Neural crest cell (in vitro differentiated cells): ENCODE measurements at regions not wholly inside any gene's neighbourhood (a gene's known extent, or its start where the extent isn't known, plus 50 kb on each side); places are given as distances from the start of the nearest gene placed in this dataset.

Experiments
- DNase-seq: peaks from one replicate; pipeline ENCODE4 v3.0.0; 2021; ENCODE audit warnings: low read depth, mixed read lengths, low spot score
- H3K27ac Mint-ChIP-seq: one replicate; pipeline ENCODE4 v1.8.0; 2021; ENCODE audit warnings: mild to moderate bottlenecking, mixed read lengths; ENCODE audit not compliant: unreplicated experiment
- H3K27me3 Mint-ChIP-seq: 2 replicates; pipeline ENCODE4 v1.8.0; 2021; ENCODE audit warnings: low read depth, mild to moderate bottlenecking, mixed read lengths
- H3K36me3 Mint-ChIP-seq: 2 replicates; pipeline ENCODE4 v1.8.0; 2021; ENCODE audit warnings: low read depth, mild to moderate bottlenecking, mixed read lengths
- H3K4me1 Mint-ChIP-seq: 2 replicates; pipeline ENCODE4 v1.8.0; 2021; ENCODE audit warnings: mixed read lengths
- H3K4me3 Mint-ChIP-seq: one replicate; pipeline ENCODE4 v1.8.0; 2021; ENCODE audit warnings: mild to moderate bottlenecking, mixed read lengths
- H3K9me3 Mint-ChIP-seq: 2 replicates; pipeline ENCODE4 v1.8.0; 2021; ENCODE audit warnings: mixed read lengths
- TF ChIP-seq, protein P1 (sequence below): fragments of 200-600 bp; sonication (generic); conservative IDR thresholded peaks from 2 replicates; pipeline ENCODE4 v1.5.0; 2021; ENCODE audit warnings: antibody characterized with exemption, mild to moderate bottlenecking

GRCh38 chr3:194999491-194999890, 271.5 kb downstream of the XXYLT1 start:
- Mint-ChIP-seq H3K27me3 (no peaks in the 10 kb centered on the region), H3K4me1 (peaks cover 9% of the 10 kb centered on the region), H3K27ac (no peak overlapping the region), H3K36me3 (no peaks in the 10 kb centered on the region), H3K9me3 (no peaks in the 10 kb centered on the region), H3K4me3 (no peak overlapping the region)
- TF ChIP-seq, protein P1, sequence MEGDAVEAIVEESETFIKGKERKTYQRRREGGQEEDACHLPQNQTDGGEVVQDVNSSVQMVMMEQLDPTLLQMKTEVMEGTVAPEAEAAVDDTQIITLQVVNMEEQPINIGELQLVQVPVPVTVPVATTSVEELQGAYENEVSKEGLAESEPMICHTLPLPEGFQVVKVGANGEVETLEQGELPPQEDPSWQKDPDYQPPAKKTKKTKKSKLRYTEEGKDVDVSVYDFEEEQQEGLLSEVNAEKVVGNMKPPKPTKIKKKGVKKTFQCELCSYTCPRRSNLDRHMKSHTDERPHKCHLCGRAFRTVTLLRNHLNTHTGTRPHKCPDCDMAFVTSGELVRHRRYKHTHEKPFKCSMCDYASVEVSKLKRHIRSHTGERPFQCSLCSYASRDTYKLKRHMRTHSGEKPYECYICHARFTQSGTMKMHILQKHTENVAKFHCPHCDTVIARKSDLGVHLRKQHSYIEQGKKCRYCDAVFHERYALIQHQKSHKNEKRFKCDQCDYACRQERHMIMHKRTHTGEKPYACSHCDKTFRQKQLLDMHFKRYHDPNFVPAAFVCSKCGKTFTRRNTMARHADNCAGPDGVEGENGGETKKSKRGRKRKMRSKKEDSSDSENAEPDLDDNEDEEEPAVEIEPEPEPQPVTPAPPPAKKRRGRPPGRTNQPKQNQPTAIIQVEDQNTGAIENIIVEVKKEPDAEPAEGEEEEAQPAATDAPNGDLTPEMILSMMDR = no peak
- no peak for DNase-seq

DNA sequence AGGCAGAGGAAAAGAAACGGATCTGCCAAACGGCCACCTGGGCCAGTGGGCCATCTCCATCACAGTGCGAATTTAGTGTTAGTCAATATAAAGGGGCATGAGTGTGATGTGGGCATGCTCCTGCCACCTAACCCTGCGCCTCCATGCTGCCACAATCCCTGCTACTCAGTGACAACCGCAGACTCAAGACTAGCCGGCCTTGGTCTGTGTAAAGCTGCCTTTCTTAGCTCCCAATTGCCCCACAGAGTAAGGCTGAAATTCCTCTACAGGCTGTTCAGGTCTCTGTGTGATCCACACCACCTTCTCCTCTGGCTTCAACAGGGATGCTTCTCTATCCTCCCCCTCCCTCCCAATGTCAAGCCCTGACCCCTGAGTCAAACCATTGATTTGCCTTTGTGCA, 269.7 kb downstream of the XXYLT1 start:
- Mint-ChIP-seq H3K27me3 (no peaks in the 10 kb centered on the region), H3K9me3 (no peaks in the 10 kb centered on the region), H3K4me1 (peaks cover 9% of the 10 kb centered on the region), H3K27ac (no peak overlapping the region), H3K36me3 (no peaks in the 10 kb centered on the region), H3K4me3 (no peak overlapping the region)
- DNase-seq = no peak
- TF ChIP-seq, protein P1 = no peak

DNA sequence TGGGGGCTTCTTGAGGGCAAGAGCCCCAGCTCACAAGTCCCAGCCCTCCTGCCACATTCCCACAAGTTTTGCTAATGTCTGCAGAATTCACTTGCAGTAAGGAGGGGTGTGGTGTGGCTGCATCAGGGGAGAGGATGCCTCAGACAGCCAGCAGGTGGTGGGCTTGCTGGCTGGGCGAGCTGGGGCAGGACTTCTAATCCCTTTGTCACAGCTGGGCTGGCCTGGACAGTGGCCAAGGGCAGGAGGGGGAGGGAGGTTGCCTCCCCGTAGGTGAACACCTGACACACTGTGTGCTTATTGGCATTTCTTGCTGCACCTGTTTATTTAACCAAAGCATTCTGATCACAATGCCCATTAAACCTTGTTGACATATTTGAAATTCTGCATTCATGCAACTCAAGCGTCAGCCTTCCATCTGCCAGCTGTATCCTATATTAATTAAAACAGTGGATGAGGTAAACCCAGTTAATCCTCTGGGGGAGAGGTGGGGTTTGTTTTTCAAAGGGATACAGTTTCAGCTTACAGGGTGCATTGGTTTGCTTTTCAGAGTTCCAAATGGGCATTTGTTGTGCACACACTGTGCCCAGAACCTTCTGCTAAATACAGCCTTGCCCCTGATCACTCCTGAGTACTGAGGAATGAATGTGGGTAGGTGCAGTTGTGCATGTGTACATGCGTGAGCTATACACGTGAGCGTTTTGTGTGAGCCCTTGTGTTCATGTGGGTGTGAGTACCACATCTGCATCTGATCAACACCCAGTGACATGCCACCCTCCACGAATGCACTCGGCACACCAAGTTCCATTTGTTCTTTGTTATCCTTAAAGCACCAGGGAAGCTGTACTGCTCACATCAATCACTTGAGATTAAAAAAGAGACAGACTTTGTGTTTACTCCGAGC, 268.7 kb downstream of the XXYLT1 start:
- no peak overlapping the region for H3K27ac Mint-ChIP-seq
- H3K36me3 Mint-ChIP-seq = no peaks in the 10 kb centered on the region
- no peaks in the 10 kb centered on the region for H3K27me3 Mint-ChIP-seq
- no peaks in the 10 kb centered on the region for H3K9me3 Mint-ChIP-seq
- no peak overlapping the region for H3K4me3 Mint-ChIP-seq
- TF ChIP-seq, protein P1 = peak; percentile 62
- peak; percentile 8 for DNase-seq
- H3K4me1 Mint-ChIP-seq = peaks cover 9% of the 10 kb centered on the region

- Mint-ChIP-seq H3K4me1 (peaks cover 18% of the 10 kb centered on the region), H3K27me3 (no peaks in the 10 kb centered on the region), H3K27ac (no peak overlapping the region), H3K4me3 (no peak overlapping the region), H3K9me3 (no peaks in the 10 kb centered on the region), H3K36me3 (no peaks in the 10 kb centered on the region)
- TF ChIP-seq, protein P1 = no peak
- no peak for DNase-seq
Measured at GRCh38 chr3:195003006-195003892, 267.7 kb downstream of the XXYLT1 start.

DNA sequence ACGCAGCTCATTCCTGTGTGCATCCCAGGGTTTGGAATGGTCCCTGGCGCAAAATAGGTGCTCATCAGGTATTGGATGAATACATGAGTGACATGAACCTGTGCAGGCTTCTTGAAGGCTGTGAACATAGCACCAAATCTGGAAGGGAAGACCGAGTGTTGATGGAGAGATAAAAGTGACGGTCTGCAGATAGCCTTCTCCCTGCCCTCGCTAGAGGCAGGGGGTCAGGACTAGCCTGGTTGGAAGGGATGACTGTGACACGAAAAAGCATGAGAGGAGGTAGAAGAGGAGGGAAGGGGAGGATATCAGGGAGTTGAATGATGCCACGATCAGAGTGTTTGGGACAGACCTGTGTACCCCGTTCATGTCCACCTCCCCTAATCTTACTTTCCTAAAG, 267.1 kb downstream of the XXYLT1 start:
- Mint-ChIP-seq H3K4me3 (no peak overlapping the region), H3K4me1 (peaks cover 18% of the 10 kb centered on the region), H3K27me3 (no peaks in the 10 kb centered on the region), H3K36me3 (no peaks in the 10 kb centered on the region), H3K27ac (no peak overlapping the region), H3K9me3 (no peaks in the 10 kb centered on the region)
- TF ChIP-seq, protein P1 = no peak
- DNase-seq = no peak
